ENCODE measurements at regions not wholly inside any gene's neighbourhood (a gene's known extent, or its start where the extent isn't known, plus 50 kb on each side); places are given as distances from the start of the nearest gene placed in this dataset.

- intact Hi-C loops (cut with micrococcal nuclease) (no loop called here), in situ Hi-C loops (cut with MboI) (no loop called here)
- Histone ChIP-seq H3K4me2 (ENCODE audit: insufficient read depth, low read length) (no peak overlapping the region), H3K9ac (ENCODE audit: insufficient read depth in 1 of 2, low read depth in 2 of 2, low read length in 2 of 2) (no peak overlapping the region), H3K9me1 (ENCODE audit: control insufficient read depth, insufficient read depth, low read length) (no peaks in the 10 kb centered on the region), H3K4me1 (replicated peaks in 1 of 2; ENCODE audit: control insufficient read depth in 2 of 2, insufficient read depth in 2 of 2, low read length in 2 of 2) (no peaks in the 10 kb centered on the region), H3K9me3 (replicated peaks; ENCODE audit: control insufficient read depth, insufficient read depth, low read depth, low read length) (no peaks in the 10 kb centered on the region), H3K27me3 (ENCODE audit: control insufficient read depth in 2 of 2, insufficient read depth in 2 of 2, low read length in 2 of 2) (no peaks in the 10 kb centered on the region; a peak in 1 of 5 replicates), H3K36me3 (ENCODE audit: control insufficient read depth, insufficient read depth, low read length) (no peaks in the 10 kb centered on the region), H2AFZ (ENCODE audit: low read depth, low read length) (no peak overlapping the region), H3K27ac (ENCODE audit: extremely low read depth, low read depth, low read length) (no peak overlapping the region), H3K4me3 (no peak overlapping the region), H4K20me1 (replicated peaks; ENCODE audit: control insufficient read depth, insufficient read depth, low read length) (no peaks in the 10 kb centered on the region), H3K79me2 (ENCODE audit: control insufficient read depth, insufficient read depth, low read length) (no peaks in the 10 kb centered on the region)
- ATAC-seq, result no peak
- WGBS (ENCODE audit: insufficient coverage, low coverage, missing lambda C conversion rate), result 3% methylated on average over 4 of the region's 4 CpGs
- POLR2A ChIA-PET, result no interaction called here
- CTCF ChIA-PET (ENCODE audit: low intra/inter-chr PET ratio), result no interaction called here
- no TSS peak for BruUV-seq (replicated peaks)
- DNase-seq (ENCODE audit: extremely low read depth in 1 of 4, low spot score in 3 of 4), result no peak
- FAIRE-seq, result no peak
- TF ChIP-seq BRD4 (IDR thresholded peaks at IDR 0.05), result no peak
- no peak for TF ChIP-seq ILK (tag; IDR thresholded peaks at IDR 0.05; ENCODE audit: borderline replicate concordance, low read depth)
- TF ChIP-seq NCOA6 (IDR thresholded peaks at IDR 0.05), result no peak
- no peak for TF ChIP-seq ZNF830 (CRISPR knock-in tag; IDR thresholded peaks at IDR 0.05)
- TF ChIP-seq, protein P1, sequence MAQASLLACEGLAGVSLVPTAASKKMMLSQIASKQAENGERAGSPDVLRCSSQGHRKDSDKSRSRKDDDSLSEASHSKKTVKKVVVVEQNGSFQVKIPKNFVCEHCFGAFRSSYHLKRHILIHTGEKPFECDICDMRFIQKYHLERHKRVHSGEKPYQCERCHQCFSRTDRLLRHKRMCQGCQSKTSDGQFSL (CRISPR knock-in tag; IDR thresholded peaks at IDR 0.05), result no peak
- TF ChIP-seq, protein P1 (tag; IDR thresholded peaks at IDR 0.05), result no peak
- no peak for TF ChIP-seq CCAR2 (IDR thresholded peaks at IDR 0.05; ENCODE audit: low read depth, low read length)
- no peak for TF ChIP-seq HDAC3 (IDR thresholded peaks at IDR 0.05; ENCODE audit: borderline replicate concordance, partially characterized antibody)
- no peak for TF ChIP-seq HIVEP1 (CRISPR knock-in tag; IDR thresholded peaks at IDR 0.05)
- TF ChIP-seq, protein P2, sequence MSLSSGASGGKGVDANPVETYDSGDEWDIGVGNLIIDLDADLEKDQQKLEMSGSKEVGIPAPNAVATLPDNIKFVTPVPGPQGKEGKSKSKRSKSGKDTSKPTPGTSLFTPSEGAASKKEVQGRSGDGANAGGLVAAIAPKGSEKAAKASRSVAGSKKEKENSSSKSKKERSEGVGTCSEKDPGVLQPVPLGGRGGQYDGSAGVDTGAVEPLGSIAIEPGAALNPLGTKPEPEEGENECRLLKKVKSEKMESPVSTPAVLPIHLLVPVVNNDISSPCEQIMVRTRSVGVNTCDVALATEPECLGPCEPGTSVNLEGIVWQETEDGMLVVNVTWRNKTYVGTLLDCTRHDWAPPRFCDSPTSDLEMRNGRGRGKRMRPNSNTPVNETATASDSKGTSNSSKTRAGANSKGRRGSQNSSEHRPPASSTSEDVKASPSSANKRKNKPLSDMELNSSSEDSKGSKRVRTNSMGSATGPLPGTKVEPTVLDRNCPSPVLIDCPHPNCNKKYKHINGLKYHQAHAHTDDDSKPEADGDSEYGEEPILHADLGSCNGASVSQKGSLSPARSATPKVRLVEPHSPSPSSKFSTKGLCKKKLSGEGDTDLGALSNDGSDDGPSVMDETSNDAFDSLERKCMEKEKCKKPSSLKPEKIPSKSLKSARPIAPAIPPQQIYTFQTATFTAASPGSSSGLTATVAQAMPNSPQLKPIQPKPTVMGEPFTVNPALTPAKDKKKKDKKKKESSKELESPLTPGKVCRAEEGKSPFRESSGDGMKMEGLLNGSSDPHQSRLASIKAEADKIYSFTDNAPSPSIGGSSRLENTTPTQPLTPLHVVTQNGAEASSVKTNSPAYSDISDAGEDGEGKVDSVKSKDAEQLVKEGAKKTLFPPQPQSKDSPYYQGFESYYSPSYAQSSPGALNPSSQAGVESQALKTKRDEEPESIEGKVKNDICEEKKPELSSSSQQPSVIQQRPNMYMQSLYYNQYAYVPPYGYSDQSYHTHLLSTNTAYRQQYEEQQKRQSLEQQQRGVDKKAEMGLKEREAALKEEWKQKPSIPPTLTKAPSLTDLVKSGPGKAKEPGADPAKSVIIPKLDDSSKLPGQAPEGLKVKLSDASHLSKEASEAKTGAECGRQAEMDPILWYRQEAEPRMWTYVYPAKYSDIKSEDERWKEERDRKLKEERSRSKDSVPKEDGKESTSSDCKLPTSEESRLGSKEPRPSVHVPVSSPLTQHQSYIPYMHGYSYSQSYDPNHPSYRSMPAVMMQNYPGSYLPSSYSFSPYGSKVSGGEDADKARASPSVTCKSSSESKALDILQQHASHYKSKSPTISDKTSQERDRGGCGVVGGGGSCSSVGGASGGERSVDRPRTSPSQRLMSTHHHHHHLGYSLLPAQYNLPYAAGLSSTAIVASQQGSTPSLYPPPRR (CRISPR knock-in tag; IDR thresholded peaks at IDR 0.05; ENCODE audit: borderline replicate concordance), result no peak
- TF ChIP-seq KLF6 (CRISPR knock-in tag; IDR thresholded peaks at IDR 0.05; ENCODE audit: borderline replicate concordance), result no peak
- no peak for TF ChIP-seq ZNF586 (CRISPR knock-in tag; conservative IDR thresholded peaks at IDR 0.05)
- no peak for TF ChIP-seq ZNF23 (CRISPR knock-in tag; IDR thresholded peaks at IDR 0.05)
- TF ChIP-seq, protein P3, sequence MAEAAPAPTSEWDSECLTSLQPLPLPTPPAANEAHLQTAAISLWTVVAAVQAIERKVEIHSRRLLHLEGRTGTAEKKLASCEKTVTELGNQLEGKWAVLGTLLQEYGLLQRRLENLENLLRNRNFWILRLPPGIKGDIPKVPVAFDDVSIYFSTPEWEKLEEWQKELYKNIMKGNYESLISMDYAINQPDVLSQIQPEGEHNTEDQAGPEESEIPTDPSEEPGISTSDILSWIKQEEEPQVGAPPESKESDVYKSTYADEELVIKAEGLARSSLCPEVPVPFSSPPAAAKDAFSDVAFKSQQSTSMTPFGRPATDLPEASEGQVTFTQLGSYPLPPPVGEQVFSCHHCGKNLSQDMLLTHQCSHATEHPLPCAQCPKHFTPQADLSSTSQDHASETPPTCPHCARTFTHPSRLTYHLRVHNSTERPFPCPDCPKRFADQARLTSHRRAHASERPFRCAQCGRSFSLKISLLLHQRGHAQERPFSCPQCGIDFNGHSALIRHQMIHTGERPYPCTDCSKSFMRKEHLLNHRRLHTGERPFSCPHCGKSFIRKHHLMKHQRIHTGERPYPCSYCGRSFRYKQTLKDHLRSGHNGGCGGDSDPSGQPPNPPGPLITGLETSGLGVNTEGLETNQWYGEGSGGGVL (CRISPR knock-in tag; IDR thresholded peaks at IDR 0.05), result no peak
- TF ChIP-seq, protein P4, sequence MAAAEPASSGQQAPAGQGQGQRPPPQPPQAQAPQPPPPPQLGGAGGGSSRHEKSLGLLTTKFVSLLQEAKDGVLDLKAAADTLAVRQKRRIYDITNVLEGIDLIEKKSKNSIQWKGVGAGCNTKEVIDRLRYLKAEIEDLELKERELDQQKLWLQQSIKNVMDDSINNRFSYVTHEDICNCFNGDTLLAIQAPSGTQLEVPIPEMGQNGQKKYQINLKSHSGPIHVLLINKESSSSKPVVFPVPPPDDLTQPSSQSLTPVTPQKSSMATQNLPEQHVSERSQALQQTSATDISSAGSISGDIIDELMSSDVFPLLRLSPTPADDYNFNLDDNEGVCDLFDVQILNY (CRISPR knock-in tag; IDR thresholded peaks at IDR 0.05), result no peak
Observed at GRCh38 chr10:60677531-60678129, 100.6 kb upstream of the CDK1 start.
